Chondrocyte (in vitro differentiated cells): ENCODE measurements at regions not wholly inside any gene's neighbourhood (a gene's known extent, or its start where the extent isn't known, plus 50 kb on each side); places are given as distances from the start of the nearest gene placed in this dataset.

ENCODE experiments used
- DNase-seq: peaks from one replicate; pipeline ENCODE4 v3.0.0; 2021; ENCODE audit warnings: mixed read lengths, low spot score
- H3K27ac Mint-ChIP-seq: one replicate; pipeline ENCODE4 v1.8.0; 2021; ENCODE audit warnings: mild to moderate bottlenecking, moderate library complexity, mixed read lengths; ENCODE audit not compliant: unreplicated experiment
- H3K27me3 Mint-ChIP-seq: 2 replicates; pipeline ENCODE4 v1.8.0; 2021; ENCODE audit warnings: low read depth, mixed read lengths
- H3K36me3 Mint-ChIP-seq: 2 replicates; pipeline ENCODE4 v1.8.0; 2021; ENCODE audit warnings: low read depth, mixed read lengths
- H3K4me1 Mint-ChIP-seq: 2 replicates; pipeline ENCODE4 v1.8.0; 2021; ENCODE audit warnings: low read depth, mild to moderate bottlenecking, mixed read lengths
- H3K4me3 Mint-ChIP-seq: one replicate; pipeline ENCODE4 v1.8.0; 2021; ENCODE audit warnings: mild to moderate bottlenecking, moderate library complexity, mixed read lengths; ENCODE audit not compliant: unreplicated experiment
- H3K9me3 Mint-ChIP-seq: 2 replicates; pipeline ENCODE4 v1.8.0; 2021; ENCODE audit warnings: low read depth, mixed read lengths
- TF ChIP-seq, protein P1 (sequence below): fragments of 200-600 bp; sonication (generic); IDR thresholded peaks from 2 replicates; pipeline ENCODE4 v1.5.0; 2021; ENCODE audit warnings: antibody characterized with exemption, mild to moderate bottlenecking, moderate library complexity

DNA sequence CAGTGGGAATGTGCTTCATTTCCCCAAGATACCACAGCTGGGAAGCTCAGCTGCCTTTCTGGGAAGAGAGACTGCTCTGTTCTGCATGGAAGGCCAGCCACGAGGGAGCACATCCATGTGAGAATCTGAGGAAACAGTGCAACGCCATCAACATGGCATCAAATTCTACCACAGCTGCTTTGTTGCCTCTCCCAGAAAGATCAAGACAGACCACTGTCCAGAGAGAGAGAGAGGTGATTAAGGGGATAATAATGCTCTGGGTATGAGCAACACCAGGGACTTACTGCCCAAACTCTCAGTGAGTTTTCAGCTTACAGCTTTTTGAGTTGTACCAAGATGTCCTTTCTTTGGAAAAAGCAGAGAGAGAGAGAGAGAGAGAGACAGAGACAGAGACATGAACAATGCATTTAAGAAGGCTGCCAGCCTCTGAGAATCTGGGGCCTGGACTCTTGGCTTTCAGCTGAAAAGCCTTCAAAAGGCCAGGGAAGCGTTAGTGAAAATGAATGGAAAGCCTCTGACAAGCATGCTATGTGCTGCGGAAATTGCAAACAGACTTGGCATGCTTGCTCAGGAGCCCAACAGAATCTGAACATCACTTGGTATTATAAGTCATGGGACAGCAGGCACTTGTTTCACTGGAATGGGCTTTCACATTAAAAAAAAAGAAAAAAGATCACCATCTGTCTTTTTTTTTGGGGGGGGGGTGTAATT is 223.1 kb downstream of the MAP2K6 start:
- H3K4me3 Mint-ChIP-seq: no peak overlapping the region
- no peaks in the 10 kb centered on the region for H3K4me1 Mint-ChIP-seq
- no peaks in the 10 kb centered on the region for H3K27me3 Mint-ChIP-seq
- H3K9me3 Mint-ChIP-seq: no peaks in the 10 kb centered on the region
- no peaks in the 10 kb centered on the region for H3K36me3 Mint-ChIP-seq
- no peak for DNase-seq
- no peak overlapping the region for H3K27ac Mint-ChIP-seq
- TF ChIP-seq, protein P1, sequence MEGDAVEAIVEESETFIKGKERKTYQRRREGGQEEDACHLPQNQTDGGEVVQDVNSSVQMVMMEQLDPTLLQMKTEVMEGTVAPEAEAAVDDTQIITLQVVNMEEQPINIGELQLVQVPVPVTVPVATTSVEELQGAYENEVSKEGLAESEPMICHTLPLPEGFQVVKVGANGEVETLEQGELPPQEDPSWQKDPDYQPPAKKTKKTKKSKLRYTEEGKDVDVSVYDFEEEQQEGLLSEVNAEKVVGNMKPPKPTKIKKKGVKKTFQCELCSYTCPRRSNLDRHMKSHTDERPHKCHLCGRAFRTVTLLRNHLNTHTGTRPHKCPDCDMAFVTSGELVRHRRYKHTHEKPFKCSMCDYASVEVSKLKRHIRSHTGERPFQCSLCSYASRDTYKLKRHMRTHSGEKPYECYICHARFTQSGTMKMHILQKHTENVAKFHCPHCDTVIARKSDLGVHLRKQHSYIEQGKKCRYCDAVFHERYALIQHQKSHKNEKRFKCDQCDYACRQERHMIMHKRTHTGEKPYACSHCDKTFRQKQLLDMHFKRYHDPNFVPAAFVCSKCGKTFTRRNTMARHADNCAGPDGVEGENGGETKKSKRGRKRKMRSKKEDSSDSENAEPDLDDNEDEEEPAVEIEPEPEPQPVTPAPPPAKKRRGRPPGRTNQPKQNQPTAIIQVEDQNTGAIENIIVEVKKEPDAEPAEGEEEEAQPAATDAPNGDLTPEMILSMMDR: no peak

DNA sequence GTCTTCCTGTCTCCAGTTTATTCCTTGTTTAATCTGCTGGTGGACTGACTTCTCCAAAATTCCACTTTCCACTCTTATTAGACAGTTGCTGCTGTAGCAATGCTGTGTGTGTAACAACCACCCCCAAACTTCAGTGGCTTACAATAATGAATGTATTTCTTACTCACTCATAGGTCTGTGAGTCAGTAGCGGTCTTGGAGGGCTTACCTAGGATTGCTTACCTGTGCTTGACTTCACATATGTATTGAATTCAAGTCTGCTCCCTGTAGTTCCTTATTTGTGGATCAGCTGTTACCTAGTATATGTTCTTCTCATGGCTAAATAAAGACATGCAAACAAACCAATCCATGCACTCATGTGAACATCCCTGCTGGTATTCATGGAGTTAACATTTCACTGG is 224.6 kb downstream of the MAP2K6 start:
- H3K4me1 Mint-ChIP-seq: no peaks in the 10 kb centered on the region
- DNase-seq: no peak
- H3K9me3 Mint-ChIP-seq: peaks cover 5% of the 10 kb centered on the region
- no peak overlapping the region for H3K27ac Mint-ChIP-seq
- no peaks in the 10 kb centered on the region for H3K36me3 Mint-ChIP-seq
- TF ChIP-seq, protein P1: no peak
- no peaks in the 10 kb centered on the region for H3K27me3 Mint-ChIP-seq
- no peak overlapping the region for H3K4me3 Mint-ChIP-seq

DNA sequence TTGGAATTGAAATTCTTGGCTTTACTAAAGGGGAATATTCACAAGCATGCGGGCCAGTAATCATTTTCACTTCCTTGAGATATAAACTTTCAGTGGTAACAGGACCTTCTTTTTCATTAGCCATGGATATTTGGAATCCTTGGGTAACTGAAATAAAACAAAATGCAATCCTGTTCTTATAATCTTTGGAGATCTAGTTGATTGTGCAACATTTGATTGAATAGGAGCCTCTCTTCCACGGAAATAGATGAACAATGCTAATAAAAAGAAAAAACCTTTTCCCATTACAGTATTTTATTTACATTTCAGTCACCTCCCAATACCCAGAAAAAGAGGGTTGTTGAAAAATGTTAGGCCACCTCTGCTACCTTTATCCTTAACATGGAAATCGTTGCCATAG is 225.6 kb downstream of the MAP2K6 start:
- no peak overlapping the region for H3K4me3 Mint-ChIP-seq
- peaks cover 5% of the 10 kb centered on the region for H3K9me3 Mint-ChIP-seq

DNA sequence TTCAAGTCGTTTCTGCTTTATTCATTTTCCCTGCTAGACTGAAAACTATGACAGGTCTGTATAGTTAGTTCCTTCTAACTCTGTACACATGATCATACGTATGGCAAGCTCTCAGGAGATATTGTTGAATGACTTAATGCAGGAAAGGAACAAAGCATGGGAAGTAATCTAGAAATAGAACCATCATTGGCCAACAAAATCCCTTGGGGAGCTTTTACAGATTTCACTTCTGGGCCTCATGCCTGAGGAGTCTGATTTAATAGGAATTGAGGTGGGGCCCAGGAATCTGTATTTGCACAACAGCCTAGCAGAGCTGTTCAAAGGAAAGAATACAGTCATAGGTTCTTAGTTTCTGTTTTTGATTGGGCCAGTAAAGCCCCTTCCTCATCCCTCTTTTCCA is 229.2 kb downstream of the MAP2K6 start:
- no peak overlapping the region for H3K4me3 Mint-ChIP-seq
- no peaks in the 10 kb centered on the region for H3K36me3 Mint-ChIP-seq
- no peak for DNase-seq
- peaks cover 2% of the 10 kb centered on the region for H3K27me3 Mint-ChIP-seq
- H3K9me3 Mint-ChIP-seq: peaks cover 5% of the 10 kb centered on the region
- H3K4me1 Mint-ChIP-seq: no peaks in the 10 kb centered on the region
- TF ChIP-seq, protein P1: no peak
- no peak overlapping the region for H3K27ac Mint-ChIP-seq

More for the DNA sequence above, 225.6 kb downstream of the MAP2K6 start:
- Mint-ChIP-seq H3K27me3 (no peaks in the 10 kb centered on the region), H3K27ac (no peak overlapping the region), H3K36me3 (no peaks in the 10 kb centered on the region), H3K4me1 (no peaks in the 10 kb centered on the region)
- TF ChIP-seq, protein P1: no peak
- no peak for DNase-seq

DNA sequence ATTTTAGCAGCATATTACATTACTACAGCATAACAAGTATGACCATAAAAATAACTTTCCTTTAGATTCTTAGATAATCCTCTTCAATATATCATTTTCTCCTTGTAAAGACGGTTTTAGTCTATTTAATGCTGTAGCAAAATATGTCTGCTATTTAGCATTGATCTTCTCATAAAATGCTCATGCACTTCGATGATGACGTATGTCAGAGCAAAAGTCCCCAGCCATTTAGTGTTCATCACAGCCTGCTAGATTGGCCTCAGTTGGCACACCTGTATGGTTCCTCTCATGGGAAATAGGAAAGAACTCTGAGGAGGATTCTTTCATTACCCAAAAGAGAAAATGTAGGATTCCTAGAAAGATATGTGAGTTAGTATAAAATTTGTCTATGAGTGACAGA is 232.2 kb downstream of the MAP2K6 start:
- H3K4me1 Mint-ChIP-seq: no peaks in the 10 kb centered on the region
- no peak overlapping the region for H3K27ac Mint-ChIP-seq
- DNase-seq: no peak
- H3K36me3 Mint-ChIP-seq: no peaks in the 10 kb centered on the region
- no peak overlapping the region for H3K4me3 Mint-ChIP-seq
- peaks cover 2% of the 10 kb centered on the region for H3K27me3 Mint-ChIP-seq
- peaks cover 5% of the 10 kb centered on the region for H3K9me3 Mint-ChIP-seq
- TF ChIP-seq, protein P1: no peak
